ENCODE measurements at regions not wholly inside any gene's neighbourhood (a gene's known extent, or its start where the extent isn't known, plus 50 kb on each side); places are given as distances from the start of the nearest gene placed in this dataset.

GRCh38 chr6:54017877-54018276, 93.4 kb upstream of the MLIP start:
- TF ChIP-seq EP300 (IDR thresholded peaks at IDR 0.05) (no peak), POLR2A (IDR thresholded peaks at IDR 0.05) (no peak), CTCF (IDR thresholded peaks at IDR 0.05) (no peak)
- Histone ChIP-seq H3K9me3 (no peaks in the 10 kb centered on the region), H3K27ac (no peak overlapping the region), H3K27me3 (no peaks in the 10 kb centered on the region), H3K36me3 (no peaks in the 10 kb centered on the region), H3K4me3 (no peak overlapping the region), H3K4me1 (ENCODE audit: insufficient read depth) (no peaks in the 10 kb centered on the region)
- 6 to 25% (median 14%) methylated on average over 2 of the region's 2 CpGs for WGBS, 3 donors
- intact Hi-C loops (cut with DNase I) = no loop called here
- no peak for DNase-seq

GRCh38 chr6:54018722-54019121, 92.5 kb upstream of the MLIP start:
- TF ChIP-seq POLR2A (IDR thresholded peaks at IDR 0.05) (no peak), CTCF (IDR thresholded peaks at IDR 0.05) (no peak), EP300 (IDR thresholded peaks at IDR 0.05) (no peak)
- 58 to 79% (median 66%) methylated on average over 5 of the region's 5 CpGs for WGBS, 3 donors
- DNase-seq = no peak
- Histone ChIP-seq H3K27ac (no peak overlapping the region), H3K27me3 (no peaks in the 10 kb centered on the region), H3K4me1 (ENCODE audit: insufficient read depth) (no peaks in the 10 kb centered on the region), H3K9me3 (no peaks in the 10 kb centered on the region), H3K4me3 (no peak overlapping the region), H3K36me3 (no peaks in the 10 kb centered on the region)
- intact Hi-C loops (cut with DNase I) = no loop called here

DNA sequence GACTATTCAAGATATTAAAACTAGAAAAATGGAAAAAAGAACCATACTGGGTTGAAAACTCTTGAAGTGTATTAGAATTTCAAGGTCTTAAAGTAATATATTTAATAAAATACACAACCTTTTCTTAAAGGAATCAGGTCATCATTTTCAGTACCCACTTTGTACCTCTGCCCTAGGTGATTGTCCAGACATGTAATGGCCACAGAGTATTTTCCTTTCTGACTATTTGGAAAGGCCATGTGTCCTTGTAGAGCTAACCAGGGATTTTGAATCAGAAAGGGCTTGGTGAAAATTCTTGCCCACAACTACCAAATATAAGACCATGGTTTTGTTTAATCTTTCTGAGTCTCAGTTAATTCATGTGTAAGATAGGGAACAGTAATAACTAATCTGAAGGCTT, 91.4 kb upstream of the MLIP start:
- no peaks in the 10 kb centered on the region for H3K9me3 ChIP-seq
- intact Hi-C loops (cut with DNase I) = no loop called here
- no peak for DNase-seq
- no peaks in the 10 kb centered on the region for H3K36me3 ChIP-seq
- no peak overlapping the region for H3K27ac ChIP-seq
- H3K27me3 ChIP-seq = no peaks in the 10 kb centered on the region
- H3K4me1 ChIP-seq (ENCODE audit: insufficient read depth) = no peaks in the 10 kb centered on the region
- H3K4me3 ChIP-seq = no peak overlapping the region
- TF ChIP-seq CTCF (IDR thresholded peaks at IDR 0.05) (no peak), POLR2A (IDR thresholded peaks at IDR 0.05) (no peak), EP300 (IDR thresholded peaks at IDR 0.05) (no peak)

- TF ChIP-seq EP300 (IDR thresholded peaks at IDR 0.05) (no peak), POLR2A (IDR thresholded peaks at IDR 0.05) (no peak), CTCF (IDR thresholded peaks at IDR 0.05) (no peak)
- no peaks in the 10 kb centered on the region for H3K9me3 ChIP-seq
- intact Hi-C loops (cut with DNase I) = no loop called here
- no peaks in the 10 kb centered on the region for H3K36me3 ChIP-seq
- H3K4me1 ChIP-seq (ENCODE audit: insufficient read depth) = no peaks in the 10 kb centered on the region
- WGBS, 3 donors = 49 to 56% (median 54%) methylated on average over 3 of the region's 3 CpGs
- DNase-seq = no peak
- H3K27ac ChIP-seq = no peak overlapping the region
- no peaks in the 10 kb centered on the region for H3K27me3 ChIP-seq
- H3K4me3 ChIP-seq = no peak overlapping the region
Observed at GRCh38 chr6:54020334-54020733, 90.9 kb upstream of the MLIP start.
